ENCODE measurements at regions not wholly inside any gene's neighbourhood (a gene's known extent, or its start where the extent isn't known, plus 50 kb on each side); places are given as distances from the start of the nearest gene placed in this dataset.

DNA sequence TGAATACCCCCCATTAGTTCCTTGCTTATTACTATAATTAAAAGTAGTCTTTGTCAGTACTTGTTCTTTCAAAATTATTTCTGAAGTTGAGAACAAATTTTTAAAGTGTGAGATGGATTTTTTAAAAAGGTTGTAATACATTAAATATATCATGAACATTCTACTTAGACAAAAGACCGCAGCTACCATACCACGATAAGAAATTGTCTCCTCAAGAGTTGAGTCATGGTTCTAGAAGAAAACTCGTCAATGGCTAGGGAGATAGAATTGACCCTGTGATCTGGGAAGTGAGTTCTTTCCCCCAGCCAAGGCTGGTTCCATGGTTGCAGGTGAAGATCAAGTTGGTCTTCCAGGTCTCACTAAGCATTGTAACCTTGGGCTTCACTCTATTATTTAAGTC, 67.8 kb upstream of the ACYP2 start:
- TF ChIP-seq, protein P1, sequence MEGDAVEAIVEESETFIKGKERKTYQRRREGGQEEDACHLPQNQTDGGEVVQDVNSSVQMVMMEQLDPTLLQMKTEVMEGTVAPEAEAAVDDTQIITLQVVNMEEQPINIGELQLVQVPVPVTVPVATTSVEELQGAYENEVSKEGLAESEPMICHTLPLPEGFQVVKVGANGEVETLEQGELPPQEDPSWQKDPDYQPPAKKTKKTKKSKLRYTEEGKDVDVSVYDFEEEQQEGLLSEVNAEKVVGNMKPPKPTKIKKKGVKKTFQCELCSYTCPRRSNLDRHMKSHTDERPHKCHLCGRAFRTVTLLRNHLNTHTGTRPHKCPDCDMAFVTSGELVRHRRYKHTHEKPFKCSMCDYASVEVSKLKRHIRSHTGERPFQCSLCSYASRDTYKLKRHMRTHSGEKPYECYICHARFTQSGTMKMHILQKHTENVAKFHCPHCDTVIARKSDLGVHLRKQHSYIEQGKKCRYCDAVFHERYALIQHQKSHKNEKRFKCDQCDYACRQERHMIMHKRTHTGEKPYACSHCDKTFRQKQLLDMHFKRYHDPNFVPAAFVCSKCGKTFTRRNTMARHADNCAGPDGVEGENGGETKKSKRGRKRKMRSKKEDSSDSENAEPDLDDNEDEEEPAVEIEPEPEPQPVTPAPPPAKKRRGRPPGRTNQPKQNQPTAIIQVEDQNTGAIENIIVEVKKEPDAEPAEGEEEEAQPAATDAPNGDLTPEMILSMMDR (IDR thresholded peaks at IDR 0.05; ENCODE audit: insufficient read depth, low read length, poor library complexity, severe bottlenecking): no peak
- no peak for TF ChIP-seq EZH2phosphoT487 (conservative IDR thresholded peaks at IDR 0.05; ENCODE audit: low read length)

Measured in SU-DHL-6 (cell line).